GM12864 (cell line): ENCODE measurements at regions not wholly inside any gene's neighbourhood (a gene's known extent, or its start where the extent isn't known, plus 50 kb on each side); places are given as distances from the start of the nearest gene placed in this dataset.

ENCODE experiments used
- DNase-seq: peaks from one replicate; pipeline ENCODE4 v3.0.0-alpha.2; 2011; ENCODE audit warnings: low read depth
- H3K4me3 ChIP-seq: 2 replicates; pipeline ENCODE4 v1.5.1; 2011; ENCODE audit warnings: mild to moderate bottlenecking, low read depth, low read length, control low read depth
- CTCF ChIP-seq: IDR thresholded peaks from 2 replicates; pipeline ENCODE4 v1.5.1; 2011; ENCODE audit warnings: low read depth, mild to moderate bottlenecking, moderate library complexity, low read length, control low read depth, inconsistent platforms; ENCODE audit errors: missing control alignments

- TF ChIP-seq CTCF: no peak
- H3K4me3 ChIP-seq: no peak overlapping the region
- DNase-seq: no peak
These were observed 251.0 kb upstream of the NRSN1 start for GRCh38 chr6:23875006-23875405.

GRCh38 chr6:23879816-23880215 lies 246.2 kb upstream of the NRSN1 start:
- no peak for DNase-seq
- no peak overlapping the region for H3K4me3 ChIP-seq
- TF ChIP-seq CTCF: no peak

GRCh38 chr6:23890543-23891227 lies 235.3 kb upstream of the NRSN1 start:
- no peak for DNase-seq
- H3K4me3 ChIP-seq: no peak overlapping the region
- no peak for TF ChIP-seq CTCF

GRCh38 chr6:23905133-23905815 lies 220.7 kb upstream of the NRSN1 start:
- DNase-seq: no peak
- no peak for TF ChIP-seq CTCF

GRCh38 chr6:23910420-23910819 lies 215.6 kb upstream of the NRSN1 start:
- TF ChIP-seq CTCF: no peak
- H3K4me3 ChIP-seq: no peak overlapping the region
- no peak for DNase-seq

More at GRCh38 chr6:23905133-23905815, 220.7 kb upstream of the NRSN1 start:
- no peak overlapping the region for H3K4me3 ChIP-seq

GRCh38 chr6:23927935-23928334 lies 198.1 kb upstream of the NRSN1 start:
- TF ChIP-seq CTCF: no peak
- no peak for DNase-seq
- no peak overlapping the region for H3K4me3 ChIP-seq

- no peak for TF ChIP-seq CTCF
- H3K4me3 ChIP-seq: no peak overlapping the region
- no peak for DNase-seq
These were observed 196.8 kb upstream of the NRSN1 start for GRCh38 chr6:23929201-23929600.
